Kidney glomerular epithelial cell (primary cell): ENCODE measurements at regions not wholly inside any gene's neighbourhood (a gene's known extent, or its start where the extent isn't known, plus 50 kb on each side); places are given as distances from the start of the nearest gene placed in this dataset.
A peak's percentile ranks its signal among the peaks of the same experiment; 100 is the strongest.

ENCODE experiments used
- DNase-seq: peaks from one replicate; lab custom pipeline; 2025; lab: John Stamatoyannopoulos, UW

DNA sequence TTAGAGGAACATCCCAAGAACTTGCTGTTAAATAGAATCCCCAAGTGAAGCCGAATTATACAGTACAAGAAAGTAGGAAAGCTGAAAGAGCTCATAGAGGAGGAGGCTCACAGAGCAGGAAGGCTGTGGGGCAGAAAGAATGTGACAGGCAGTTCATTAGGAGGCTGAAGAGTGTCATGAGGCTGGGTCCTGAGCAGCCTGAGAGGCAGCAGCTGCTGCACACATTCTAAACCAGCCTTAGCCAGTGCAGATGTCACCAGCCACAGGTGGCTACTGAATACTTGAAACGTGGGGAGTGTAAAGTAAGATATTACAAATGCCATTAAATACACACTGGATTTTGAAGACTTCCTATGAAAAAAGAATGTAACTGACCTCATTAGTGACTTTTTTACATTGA is 490.2 kb upstream of the KLHL29 start:
- no peak for DNase-seq

DNA sequence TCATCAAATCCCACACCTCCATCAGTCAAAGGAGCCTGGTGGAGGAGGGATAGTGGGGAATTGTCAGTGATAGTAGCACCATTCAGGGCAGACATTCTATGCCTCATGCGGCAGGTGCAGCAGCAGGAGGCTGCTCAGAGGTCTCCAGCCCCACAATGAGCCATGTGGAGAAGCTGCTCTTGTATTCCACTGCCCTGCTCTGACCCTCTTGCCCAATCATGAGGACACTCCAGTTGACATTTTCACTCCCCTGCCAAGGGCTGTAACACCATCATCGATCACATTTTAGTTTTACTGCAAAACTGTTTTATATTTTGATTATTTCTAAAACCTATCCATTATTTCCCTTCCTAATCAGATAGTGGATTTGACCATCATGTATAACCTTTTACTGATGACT is 487.6 kb upstream of the KLHL29 start:
- DNase-seq: no peak

DNA sequence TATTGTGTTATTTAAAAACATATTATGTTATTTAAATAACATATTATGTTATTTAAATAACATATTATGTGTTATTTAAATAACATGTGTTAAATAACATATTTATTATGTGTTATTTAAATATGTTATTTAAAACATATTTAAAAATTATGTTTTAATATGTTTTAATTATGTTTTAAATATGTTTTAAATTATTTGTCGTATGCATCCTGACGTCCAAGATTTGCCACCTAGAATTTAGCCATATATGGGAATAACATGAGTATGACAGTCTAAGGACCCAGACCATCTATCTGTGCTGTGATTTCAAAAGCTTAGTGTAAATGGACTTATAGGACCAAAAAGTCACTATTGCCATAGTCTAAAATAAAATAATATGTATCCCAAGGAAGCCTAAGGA is 484.3 kb upstream of the KLHL29 start:
- DNase-seq: no peak

DNA sequence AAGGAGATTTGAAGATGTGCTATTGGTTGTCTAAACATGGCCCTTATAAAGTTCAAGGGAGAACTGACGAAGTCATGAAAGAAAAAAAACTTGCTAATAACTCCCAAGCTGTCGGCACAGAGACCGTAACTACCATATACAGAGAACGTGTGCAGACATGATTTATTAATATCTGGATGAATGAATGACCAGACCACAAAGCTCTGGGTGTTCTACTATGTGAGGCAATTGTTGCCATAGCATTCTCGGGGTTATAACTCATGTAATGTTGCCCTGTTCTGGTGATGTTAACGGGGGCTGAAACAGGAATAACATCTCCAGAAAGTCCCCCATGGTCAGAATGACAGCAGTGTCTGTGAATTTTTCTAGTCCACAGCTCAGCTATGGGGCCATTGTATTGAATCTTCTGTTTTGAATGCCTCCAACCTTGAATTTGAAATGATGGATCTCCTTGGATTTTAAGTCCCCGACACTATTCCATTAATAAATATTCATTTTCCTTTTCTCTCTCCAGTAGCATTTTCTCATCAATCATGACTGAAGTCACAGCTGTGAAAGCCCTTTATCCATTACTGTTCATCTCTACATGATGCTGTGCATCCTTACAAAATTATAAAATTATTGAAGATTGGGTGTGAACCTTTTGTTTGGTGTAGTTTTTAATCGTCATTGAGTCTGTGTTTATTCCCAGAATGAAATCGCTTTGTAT is 483.4 kb upstream of the KLHL29 start:
- DNase-seq: peak; percentile 91

DNA sequence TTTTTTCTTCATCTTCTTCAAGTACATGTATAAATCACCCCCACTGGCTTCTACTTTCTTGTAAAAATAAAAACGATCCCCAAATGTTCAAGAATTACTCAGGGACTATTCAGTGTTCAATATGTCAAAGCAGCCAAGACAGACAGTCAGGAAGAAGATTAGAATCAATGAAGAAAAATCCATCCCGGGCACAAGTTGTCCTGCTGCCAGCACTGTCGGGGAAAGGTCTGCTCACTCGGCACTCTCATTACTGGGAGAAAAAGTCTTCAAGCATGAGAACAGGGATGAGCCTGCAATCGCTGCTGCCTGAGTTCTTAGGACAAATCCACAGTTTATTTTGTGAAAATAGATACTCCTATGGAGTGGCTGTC is 482.8 kb upstream of the KLHL29 start:
- no peak for DNase-seq

DNA sequence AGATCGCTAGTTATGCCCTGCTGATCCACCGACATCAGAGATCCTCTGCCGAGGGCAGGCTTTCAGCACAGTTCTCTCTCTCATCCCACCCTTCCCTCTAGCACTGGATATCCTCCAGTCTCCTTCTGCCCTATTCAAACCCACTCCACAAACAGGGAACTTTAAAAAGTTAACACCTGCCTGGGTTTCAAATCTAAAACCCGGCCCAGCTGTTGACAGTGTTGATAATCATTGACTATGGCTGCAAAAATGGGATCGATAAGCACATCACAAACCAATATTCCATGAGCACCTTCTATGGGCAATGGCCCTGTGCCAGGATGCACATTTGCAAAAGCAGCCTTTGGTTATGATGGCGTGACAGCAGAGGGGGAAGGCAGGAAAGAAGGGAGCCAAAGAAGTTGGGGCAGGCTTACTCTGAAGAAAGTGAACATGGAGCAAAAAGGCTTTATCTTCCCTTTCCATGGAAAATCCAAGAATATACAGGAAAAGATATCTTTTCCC is 482.3 kb upstream of the KLHL29 start:
- DNase-seq: no peak

DNA sequence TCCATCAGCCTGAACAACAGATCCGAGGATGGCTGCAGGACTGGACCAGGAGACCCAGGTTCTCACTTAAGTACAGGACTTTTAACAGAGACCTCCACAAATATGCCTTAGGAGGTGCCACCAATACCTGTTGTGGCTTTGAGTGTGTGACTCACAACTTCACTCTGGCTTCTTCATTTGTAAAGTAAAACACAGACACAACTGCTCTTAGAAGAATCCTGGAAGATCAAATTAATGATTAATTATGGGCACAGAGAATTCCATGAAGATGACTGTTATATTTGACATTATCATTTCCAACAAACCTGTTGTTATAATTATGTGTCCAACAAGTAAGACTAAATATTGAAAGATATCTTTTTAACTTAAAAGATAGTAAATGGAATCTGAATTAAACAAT is 481.4 kb upstream of the KLHL29 start:
- peak; percentile 68 for DNase-seq

DNA sequence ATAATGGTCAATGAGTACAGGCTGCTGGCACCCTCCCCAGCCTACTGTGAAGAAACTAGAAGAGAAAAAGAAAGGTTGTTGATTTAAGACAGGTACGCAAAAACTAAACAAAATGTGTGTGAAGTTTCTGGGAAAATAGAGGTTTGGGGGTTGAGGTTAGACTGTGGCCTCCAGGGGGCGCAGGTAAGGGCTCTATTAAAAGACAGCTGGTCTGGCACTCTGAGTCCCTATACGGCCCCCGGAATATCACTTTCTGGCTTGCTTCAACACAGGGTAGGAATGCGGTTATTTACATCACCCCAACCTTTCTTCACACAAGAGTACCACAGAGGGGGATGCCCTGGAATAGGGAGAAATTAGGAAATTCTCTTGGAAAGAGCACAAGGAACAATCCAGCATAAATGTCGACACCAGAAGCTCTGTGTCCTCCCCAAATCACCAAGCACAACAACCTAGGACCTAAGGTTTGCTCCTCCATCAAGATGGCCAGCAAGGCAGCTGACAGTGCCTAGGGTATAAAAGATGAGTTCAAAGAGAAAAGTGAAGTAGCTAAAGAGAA is 480.8 kb upstream of the KLHL29 start:
- no peak for DNase-seq

DNA sequence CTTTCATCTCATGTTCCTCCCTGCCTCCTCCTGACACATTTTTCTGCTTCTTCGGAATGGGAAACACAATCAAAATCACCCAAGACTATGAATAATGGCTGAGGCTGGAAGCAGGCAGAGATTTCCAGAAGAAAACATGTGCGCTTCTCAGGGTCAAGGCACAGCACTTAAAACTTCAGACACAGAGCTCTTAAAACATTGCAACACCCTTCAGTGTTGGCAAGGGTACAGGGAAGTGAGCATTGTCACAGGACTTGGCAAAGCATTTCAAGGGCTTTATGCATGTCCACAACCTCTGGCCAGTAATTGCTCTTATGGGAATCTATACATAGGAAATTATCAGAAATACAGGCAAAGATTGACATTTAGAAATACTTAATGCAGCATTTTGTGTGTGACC is 477.6 kb upstream of the KLHL29 start:
- DNase-seq: no peak

DNA sequence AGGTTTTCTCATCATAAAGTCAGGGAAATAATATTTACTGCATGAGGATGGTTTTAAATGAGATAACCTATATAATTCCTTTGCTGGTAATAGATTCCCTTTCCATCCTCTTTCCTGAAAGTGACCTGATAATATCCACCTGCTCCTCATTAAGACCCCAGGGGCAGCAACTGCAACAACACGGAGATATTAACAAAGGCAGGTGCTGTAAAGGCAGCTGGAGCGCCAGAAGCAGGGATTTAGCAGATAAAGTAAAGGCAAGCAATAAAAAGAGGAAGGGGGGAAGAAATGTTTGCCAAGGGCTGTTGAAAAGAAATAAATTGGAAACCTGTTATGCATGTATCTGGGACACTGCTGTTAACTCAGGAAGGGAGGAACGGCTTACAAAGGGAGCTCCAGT is 472.6 kb upstream of the KLHL29 start:
- no peak for DNase-seq

DNA sequence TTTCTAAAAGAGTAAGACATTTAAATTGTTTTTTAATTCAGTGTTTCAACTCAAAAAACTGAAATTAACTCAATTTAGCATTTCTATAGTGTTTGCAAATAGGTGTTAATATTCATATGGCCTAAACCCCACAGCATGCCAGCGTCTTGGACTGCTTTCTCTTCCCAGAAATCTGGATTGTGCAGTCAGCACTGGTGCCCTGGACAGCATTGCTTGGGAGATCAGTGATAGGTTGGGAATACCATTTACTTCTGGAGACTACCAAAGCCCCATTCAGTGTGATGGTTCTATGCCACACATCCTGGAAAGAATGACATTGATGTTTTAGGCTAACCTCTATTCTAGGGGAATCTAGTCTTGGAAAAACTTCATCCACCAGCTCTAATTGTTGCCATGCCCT is 455.0 kb upstream of the KLHL29 start:
- no peak for DNase-seq

DNA sequence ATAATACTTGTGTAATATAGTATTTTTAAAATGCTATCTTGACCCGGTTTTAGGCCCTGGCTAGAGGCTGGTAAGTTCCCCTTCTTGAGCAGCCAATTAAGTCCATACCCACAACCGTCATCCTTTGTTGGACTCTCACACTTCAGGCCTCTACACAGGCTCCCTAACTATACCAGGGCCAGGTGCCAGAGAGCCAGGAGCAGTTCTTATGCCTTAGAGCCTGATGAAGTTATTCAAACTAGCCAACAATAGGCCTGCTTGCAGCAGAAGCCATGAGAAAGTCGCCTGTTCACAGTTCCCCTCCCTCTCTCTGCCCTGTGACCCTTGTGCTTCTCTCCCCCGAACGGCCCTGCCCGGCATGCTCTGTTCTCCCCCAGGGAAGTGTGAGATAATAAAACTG is 454.2 kb upstream of the KLHL29 start:
- no peak for DNase-seq

DNA sequence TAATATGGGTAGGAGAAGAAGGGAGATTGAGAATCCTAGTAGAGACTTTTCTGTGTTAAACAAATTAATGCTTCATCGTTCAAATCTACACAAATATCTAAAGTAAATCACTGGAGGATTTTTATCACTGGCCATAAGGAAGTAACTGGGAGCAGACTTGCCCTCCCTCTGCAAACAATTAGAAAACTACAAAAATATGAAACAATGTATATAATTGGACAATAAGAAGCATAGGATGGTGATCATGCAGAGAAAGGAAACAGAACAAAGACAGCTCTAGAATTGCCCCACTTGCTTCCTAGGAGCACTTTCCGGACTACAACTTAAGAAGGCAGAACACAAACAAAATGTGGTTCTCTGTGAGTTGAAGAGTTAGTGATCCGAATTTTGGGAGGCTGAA is 452.7 kb upstream of the KLHL29 start:
- no peak for DNase-seq

DNA sequence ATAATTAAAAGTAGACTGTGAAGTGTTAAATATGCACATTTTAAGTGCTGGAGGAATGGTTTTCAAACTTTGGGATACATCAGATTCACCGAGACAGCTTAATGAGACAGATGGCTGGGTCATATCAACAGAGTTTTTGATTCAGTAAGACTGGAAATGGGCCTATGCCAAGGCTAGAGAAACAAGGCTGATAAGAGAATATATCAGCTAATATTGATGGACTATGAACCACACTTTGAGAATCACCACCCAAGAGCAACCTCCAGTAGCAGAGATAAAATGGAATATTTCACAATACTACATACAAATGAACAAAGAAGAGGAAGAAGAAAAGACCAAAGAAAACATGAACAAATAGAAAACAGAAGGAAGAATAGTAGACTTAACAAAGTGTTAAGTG is 450.2 kb upstream of the KLHL29 start:
- DNase-seq: no peak

DNA sequence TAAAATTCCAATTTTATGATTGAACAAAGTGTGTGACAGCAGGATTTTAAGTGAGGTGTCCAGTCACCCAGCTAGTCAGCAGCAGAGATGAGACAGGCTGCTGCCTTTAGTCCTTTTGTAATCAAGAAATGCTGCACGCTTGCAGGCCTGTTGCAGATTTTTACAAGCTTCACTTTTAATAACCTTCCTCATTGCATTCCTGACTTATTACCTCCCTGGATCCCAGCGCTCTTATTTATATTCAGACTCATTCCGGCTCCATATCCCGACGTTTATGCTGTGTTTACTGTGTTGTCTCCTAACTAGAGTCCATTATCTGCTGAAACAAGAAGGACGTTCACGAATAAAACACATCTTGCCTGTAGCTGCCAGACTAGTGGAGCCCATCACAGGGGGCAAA is 442.5 kb upstream of the KLHL29 start:
- no peak for DNase-seq

DNA sequence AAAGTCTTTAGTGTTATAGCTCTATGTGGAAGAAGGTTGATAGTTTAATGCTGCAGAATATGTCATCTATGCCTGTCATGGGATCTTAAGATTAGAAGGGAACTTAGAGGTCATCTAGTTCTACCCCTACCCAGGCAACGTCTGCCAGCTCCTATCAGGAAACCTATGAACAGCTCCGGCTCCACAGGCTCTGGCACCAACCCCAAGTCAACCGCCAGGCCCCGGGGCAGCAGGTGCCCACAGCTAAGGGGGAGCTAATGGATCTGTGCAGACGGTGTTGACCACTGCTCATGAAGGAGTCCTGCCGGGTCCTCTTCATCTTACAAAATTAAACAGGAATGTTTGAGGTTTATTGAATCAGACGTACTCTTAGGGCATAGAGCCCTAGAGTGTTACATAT is 440.8 kb upstream of the KLHL29 start:
- no peak for DNase-seq

DNA sequence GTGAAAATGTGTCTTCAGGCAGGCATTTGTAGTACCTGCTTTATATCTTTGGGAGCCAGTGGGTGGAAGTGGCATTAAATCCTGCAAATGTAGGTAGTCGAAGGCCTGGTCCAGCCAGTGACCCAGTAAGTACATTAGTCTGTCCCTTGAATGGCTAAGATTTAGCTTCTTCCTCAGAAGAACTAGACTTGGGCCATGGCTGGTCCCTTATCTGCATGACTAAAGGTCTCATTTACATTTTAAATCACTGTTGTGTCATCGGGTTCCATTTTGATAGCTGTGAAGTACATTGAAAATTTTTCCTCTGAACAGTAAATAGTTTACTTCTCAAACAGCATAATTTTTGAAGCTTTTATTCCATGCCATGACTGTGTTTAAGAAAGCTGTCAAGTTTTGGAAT is 438.4 kb upstream of the KLHL29 start:
- DNase-seq: no peak

DNA sequence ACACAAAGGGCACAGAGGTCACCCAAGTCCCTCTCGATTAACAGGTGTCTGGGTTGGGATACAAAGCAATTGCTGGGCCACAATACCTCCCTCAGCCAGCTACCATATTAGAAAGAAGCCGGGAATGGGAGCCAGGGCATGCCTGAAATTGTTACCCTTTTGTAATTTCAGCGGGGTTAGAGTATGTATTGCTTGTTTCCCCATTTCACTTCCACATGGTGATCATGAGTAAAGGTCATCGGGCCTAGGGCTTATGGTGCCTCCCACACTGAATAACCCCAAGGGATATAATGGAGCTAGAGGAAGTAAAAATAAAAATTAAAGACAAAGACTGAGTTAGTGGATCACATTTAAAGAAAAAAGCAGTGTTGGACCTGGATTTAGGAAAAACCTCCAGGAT is 437.2 kb upstream of the KLHL29 start:
- no peak for DNase-seq

DNA sequence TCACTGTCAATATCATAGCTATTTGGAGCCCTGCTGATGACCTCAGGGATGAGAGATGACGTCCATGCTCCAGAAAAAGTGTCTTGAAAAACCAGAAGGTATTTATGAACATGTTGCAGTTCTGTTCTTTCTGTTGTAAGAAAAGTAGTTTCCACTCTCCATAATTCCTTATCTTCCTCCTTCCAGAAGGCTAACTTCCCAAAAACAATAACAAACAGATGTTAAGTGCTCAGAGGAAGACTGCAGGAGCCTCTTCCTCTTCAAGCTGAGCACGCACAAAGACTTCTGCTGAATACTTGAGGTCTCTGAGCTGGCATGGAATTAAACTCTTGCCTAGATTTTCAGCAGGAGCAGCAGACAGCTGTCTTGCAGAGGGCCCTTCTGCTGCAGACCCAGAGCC is 434.5 kb upstream of the KLHL29 start:
- no peak for DNase-seq

DNA sequence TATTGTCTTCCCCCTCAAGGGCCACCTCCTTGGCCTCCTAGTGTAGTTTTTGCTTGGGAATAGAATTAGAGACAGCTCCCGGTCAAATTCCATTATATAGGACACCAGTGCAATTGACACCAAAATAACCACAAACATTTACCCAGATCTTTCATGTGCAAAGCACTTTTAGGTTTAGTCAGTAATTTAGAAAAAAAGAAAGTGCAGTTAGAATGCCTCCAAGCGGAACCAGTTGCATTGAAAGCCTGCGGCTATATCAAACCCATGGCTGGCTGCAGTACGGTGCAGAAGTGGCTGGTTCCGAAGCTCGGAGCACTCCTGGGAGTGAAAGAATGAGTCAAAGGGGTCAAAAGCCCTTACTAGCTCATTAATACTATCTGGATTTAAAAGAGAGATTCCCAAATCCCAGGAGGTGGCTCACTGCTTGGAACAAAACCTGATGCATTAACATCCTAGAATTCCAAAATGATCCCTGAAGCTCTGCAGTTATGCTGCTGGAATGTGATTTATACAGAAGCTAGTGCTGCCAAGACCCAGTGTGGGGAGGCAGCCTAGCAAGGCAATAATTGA is 432.2 kb upstream of the KLHL29 start:
- peak; percentile 25 for DNase-seq

DNA sequence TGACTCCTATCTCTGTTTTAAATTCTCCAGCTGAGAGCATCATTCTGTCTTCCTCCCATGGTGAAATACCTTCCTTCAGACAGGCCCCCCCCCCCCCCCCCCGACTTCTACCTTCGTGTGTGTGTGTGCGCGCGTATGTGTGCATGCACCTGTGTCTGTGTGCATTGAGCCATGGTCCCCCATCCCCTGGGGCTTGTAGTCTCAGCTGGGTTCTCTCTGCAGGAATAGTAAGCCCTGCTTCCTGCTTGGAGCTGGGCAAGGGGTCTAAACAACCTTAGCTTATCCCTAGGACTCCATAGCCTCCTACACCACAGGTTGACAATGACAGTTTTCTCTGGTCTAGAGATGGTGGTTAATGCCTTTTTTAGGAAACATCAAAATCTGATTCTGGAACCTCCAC is 427.5 kb upstream of the KLHL29 start:
- DNase-seq: no peak

DNA sequence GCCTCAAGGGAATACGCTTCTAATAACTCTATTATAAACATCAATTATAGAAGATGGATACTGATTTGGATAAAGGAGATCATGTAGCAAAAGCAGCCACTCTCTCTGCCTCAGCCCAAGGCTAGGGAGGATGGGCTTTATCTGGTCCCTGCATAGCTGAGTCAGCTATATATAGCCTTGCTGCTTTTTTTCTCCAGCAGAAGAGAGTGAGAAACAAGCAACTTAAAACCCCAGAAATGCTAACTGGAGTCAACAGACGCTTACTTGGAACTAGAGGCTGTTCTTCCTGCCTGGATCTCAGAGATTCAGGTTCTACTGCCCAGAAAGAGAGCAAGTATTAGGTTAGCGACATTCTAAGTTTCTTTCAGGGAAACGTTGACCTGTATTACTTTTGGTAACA is 426.7 kb upstream of the KLHL29 start:
- DNase-seq: no peak

DNA sequence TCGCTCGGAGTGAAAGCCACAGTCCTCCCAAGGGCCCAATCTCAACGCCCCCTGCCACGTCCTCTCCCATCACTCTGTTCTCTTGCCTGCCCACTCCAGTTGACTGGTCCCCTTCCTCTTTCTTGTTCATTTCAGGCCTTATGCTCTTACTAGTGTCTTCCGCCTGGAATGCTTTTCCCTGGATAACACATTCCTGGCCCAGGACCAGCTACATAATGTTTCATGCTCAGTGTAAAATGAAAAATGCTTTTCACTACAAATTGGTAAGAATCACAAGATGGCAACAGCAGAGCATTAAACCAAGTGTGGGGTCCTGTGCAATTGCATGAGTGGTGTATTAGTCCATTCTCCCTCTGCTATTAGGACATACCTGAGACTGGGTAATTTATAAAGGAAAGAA is 417.2 kb upstream of the KLHL29 start:
- no peak for DNase-seq
